ENCODE measurements at regions not wholly inside any gene's neighbourhood (a gene's known extent, or its start where the extent isn't known, plus 50 kb on each side); places are given as distances from the start of the nearest gene placed in this dataset.

DNA sequence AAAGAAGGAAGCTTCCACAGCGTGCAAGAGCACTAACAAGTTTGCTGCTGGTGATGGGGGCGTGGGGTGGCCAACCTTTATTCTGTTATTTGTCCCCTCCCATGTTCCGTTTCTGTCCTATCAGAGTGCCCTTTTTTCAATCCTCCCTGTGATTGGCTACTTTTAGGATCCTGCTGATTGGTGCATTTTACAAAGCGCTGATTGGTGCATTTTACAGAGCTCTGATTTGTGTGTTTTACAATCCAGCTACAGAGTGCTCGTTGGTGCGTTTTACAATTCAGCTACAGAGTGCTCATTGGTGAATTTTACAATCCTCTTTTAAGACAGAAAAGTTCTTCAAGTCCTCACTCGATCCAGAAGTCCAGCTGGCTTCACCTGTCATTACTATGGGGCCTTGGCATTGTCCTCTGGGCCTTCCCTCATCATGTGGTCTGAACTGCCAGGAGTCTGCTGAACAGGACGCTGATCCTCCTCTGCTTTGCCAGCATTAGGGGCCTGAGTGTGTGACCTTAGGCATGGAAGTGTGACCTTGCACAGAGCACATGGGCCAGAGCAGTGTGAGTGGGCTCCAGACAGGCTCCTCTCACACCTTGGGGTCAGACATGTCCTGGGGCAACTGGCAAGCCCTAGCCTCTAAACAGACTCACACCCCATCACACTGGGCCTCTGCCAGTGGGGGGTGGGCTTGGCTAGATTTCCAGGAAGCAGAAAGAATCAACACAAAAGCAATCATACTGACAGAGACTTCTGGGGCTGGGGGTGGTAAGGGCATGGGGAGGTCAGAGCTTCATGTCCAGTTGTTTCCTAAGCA, 167.4 kb downstream of the PTPN20 start:
- DNase-seq = no peak

DNA sequence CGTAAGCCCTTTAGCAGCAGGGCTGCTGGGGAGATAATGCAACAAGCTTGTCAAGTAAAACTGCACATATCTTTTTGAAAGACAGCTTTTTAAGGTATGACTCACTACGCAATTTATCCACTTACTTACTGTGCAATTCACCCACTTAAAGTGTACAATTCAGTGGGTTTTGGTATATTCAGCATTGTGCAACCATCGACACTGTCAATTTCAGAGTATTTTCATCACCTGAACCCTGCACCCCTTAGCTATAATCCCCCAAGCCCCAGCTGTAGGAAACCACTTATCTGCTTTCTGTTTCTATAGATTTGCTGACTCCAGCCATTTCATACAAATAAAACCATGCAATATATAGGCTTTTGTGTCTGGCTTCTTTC, 168.0 kb downstream of the PTPN20 start:
- no peak for DNase-seq

DNA sequence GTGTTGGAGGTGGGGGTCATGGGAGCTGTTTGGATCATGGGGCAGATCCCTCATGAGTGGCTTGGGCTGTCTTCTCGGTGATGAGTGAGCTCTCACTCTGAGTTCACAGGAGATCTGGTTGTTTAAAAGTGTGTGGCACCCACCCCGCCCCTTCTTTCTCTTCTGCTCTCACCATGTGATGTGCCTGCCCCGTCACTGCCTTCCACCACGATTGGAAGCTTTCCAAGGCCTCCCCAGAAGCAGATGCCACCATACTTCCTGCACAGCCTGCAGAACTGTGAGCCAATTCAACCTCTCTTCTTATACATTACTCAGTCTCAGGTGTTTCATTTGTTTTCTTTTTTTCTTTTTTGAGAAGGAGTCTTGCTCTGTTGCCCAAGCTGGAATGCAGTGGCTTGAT, 170.0 kb downstream of the PTPN20 start:
- DNase-seq = no peak

GRCh38 chr10:47082055-47082784, 171.0 kb downstream of the PTPN20 start:
- no peak for DNase-seq

DNA sequence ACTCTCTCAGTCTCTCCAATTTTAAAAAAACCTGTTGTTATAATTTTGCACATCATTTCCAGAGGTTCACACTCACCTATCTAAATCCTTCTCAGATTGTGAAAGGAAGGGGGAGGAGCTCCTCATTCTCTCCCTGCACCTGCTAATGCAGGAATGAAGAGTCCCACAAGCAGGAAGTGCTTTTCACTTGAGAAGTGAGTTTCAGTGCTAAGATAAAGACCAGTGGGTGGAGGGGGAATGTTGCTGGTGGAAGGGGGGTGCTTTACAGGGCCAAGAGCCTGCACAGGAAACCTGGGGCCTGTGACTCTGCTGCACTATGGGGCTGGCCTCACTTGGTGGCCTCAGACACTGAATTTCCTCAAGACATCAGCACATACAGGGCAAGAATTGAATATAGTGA, 176.4 kb downstream of the PTPN20 start:
- no peak for DNase-seq

DNA sequence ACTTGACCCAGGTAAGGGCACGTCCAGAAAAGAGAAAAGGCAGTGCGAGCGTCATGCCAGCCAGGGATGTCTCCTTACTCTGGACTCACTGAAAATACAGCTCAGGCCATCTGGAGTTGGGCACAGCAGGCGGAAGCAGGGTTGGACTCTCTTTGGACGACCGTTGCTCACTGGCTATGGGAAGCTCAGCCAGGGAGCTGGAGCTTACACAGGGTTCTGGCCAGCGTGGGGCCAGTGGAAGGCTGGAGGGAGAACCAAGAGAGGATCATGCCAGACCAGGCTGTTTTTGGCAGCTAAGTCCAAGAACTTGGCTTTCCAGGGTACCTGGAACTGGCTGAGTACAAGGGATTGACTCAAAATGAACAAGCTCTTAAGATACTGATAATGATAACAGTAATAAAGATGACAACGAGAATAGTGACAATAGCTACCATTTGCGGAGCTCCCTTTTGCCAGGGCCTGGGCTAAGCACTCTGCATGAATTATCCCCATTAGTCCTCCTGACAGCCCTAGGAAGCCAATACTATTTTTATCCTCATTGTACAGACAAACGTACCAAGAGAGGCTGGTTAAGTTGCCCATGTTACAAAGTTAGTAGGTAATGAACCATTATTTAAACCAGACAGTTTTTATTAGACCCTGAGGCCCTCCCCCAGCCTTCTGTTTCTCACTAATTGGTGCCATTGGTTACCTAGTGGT, 177.6 kb downstream of the PTPN20 start:
- no peak for DNase-seq

DNA sequence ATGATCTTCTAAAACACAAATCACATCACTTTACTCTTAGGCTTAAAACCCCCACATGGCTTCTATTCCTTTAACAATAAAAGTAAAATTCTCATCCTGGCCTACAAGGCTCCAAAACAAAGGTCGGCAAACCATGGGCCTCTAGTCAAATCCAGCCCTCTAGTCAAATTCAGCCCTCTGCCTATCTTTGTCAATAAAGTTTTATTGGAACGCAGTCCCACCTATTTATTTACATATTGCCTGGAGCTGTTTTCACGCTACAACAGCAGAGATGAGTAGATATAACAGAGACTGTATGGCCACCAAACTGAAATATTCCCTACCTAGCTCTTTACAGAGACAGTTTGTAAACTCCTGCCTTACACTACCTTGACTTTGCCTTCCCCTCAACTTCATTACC, 178.8 kb downstream of the PTPN20 start:
- DNase-seq = no peak

DNA sequence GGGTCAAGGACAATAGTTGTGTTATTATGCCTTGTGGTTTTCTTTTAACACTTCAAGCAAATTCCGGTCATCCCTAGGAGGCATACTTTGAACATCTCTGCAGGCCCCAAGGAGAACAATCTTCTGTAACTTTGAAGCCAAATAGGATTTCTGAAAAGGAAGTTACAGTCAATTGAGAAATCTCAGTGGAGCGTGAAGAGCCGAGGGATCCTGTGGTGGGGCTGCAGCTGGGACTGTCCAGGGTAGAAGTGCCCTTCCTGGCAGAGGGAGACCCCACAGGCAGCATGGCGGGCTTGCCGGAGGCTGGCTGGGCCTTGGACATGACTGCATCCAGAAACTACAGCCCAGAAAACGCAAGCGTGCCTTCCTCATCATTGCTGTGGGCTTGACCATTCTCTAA, 179.7 kb downstream of the PTPN20 start:
- no peak for DNase-seq

DNA sequence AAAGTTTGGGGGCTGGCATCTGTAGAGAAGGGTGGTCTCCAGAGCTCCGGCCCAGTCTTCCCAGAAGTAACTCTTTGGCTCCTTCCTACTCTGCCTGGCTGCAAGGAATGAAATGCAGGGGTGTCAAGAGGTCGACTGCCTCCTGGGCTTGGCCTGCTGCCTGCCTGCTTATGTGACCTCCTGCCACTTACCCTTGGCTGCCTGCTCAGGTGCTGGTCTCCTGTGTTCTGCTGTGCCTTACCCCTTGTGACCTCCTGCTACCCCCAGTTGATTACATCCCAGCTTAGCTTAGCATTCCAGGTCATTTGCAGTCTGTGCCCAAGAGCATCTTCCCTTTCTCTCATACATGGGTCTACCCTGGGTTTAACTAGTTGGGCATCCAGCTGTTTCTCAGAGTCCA, 180.2 kb downstream of the PTPN20 start:
- DNase-seq = no peak

DNA sequence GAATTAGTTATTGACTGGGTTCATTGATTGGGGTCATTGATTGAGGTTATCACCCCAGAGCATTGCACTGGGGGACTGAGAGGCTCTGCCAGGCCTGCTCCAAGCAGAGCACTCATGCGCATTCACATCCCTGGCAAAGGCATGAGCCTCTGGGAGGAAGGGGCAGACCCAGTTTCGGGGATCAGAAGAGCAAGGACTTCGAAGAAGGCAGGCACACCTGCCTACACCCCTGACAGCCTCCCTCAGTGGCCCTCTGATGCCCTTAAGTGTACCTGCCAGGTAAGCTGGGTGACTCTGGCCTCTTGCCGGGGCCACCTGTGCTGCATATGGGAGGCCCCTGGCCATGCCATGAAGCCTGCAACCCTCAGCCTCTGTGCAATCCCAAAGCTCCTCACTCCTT, 181.1 kb downstream of the PTPN20 start:
- no peak for DNase-seq

GRCh38 chr10:47092831-47093230, 181.6 kb downstream of the PTPN20 start:
- no peak for DNase-seq

DNA sequence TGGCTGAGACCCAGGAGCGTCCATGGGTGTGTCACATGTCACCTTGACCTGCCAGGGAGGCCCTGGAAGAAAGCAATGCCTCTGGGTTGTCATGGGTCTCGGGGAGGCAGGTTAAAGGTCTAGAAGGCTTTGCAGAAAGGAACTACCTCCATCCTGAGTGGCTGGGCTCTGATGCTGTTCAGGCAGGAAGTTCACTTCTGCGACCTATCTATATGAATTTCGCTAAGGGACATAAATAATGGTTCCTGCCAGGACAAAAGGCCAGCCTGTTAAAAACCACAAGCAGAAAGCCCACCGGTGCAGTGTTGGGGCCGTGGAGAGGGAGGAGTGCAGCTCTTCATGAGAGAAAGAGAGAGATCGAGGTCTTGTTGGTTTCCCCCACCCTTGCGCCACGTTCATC, 182.9 kb downstream of the PTPN20 start:
- DNase-seq = no peak

- DNase-seq = no peak
Measured at GRCh38 chr10:47094636-47095035, 183.4 kb downstream of the PTPN20 start.

DNA sequence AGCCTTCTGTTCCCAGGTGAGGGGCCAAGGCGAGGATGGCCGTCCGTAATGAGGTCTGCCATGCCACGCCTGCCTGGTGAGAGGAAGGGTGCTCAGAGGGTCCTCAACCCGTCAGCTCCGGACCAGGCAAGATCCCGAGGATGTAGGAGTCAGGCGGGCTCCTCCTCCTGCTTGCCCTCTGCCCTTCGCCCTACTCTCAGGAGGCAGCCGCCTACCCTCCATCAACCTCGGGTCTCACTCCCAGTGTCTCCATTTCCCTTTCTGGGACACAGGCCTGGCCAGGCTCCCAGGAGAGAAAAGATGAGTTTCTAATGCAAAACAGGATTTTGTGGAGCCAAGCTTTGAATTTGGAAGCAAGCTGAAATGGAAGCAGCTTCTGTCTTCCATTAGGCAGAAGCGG, 184.0 kb downstream of the PTPN20 start:
- DNase-seq = no peak

DNA sequence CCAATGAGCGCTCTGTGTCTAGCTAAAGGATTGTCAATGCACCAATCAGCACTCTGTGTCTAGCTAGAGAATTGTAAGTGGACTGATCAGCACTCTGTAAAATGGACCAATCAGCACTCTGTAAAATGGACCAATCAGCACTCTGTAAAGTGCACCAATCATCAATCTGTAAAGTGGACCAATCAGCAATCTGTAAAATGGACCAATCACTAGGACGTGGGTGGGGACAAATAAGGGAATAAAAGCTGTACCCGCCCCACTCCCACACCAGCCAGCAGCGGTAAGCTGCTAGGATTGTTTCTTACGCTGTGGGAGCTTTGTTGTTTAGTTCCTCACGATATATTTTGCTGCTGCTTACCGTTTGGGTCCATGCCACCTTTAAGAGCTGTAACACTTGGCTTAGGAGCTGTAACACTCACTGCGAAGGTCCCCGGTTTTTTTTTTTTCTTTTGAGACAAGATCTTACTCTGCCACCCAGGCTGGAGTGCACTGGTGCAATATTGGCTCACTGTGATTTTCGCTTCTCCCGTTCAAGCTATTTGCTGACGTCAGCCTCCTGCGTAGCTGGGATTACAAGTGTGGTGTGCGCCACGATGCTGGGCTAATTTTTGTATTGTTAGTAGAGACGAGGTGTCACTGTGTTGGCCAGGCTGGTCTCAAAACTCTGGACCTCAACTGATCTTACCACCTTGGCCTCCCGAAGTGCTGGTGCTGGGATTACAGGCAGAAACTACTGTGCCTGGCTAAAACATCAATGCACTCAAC, 184.8 kb downstream of the PTPN20 start:
- DNase-seq = no peak

DNA sequence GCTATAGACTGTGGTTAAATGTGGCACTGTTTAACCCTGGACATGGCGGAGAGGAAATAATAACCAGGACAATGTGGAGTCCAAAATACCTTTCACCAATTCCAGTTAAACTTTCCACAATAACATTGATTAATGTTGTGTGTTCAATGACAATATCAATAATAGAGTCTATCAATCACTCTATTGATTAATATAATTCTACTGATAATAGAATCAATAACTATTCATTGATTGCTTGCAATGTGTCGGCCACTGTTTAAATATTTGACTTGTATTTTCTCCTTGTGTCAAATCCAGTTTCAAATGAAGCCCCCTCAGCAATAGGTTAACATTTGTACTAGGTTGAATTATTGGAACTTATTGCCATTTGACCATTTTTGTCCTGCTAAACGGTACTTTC, 187.0 kb downstream of the PTPN20 start:
- no peak for DNase-seq

GRCh38 chr10:47098964-47099363, 187.7 kb downstream of the PTPN20 start:
- DNase-seq = no peak

DNA sequence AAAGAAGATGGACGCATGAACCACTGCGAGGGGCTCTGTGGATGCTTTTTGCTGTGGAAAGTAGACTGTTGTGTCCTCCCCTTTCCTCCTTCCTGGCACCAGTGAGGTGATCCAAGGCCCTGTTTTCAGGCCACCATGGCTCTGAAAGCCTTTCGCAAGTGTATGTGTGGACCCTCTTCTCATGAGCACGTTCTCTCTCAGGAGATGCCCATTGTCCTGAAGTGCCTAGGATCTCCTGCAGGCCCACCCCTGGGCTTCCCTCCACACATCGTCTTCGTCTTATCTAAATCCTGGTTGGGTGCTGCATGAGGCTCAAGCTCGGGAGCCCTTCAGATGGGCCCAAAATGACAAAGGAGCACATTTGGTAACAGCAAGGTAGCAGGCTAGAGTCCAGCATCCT, 188.2 kb downstream of the PTPN20 start:
- DNase-seq = no peak

- no peak for DNase-seq
Measured at GRCh38 chr10:47101196-47101595, 190.0 kb downstream of the PTPN20 start.

GRCh38 chr10:47101807-47102206, 190.6 kb downstream of the PTPN20 start:
- DNase-seq = no peak

DNA sequence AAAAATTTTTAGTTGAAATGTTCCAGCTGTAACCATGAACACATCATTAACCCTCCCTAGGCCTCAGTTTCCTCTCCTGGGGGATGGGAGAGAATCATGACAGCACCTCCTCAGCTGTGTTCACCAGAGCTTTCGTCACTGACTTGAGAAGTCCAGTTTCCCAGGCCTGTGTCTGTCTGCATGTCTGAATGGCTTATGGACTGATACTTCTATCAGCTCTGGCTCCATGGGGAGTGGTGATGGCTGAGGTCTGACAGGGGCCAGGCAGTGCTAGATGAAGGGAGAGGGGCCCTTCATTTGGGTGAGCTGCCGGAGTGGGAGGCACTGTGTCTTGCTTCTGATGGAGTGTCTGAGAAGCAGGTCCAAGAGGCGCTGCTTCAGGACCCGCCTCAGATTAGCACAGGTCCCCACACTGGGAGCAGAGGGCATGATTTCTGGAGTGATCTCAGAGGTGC, 192.9 kb downstream of the PTPN20 start:
- DNase-seq = no peak

DNA sequence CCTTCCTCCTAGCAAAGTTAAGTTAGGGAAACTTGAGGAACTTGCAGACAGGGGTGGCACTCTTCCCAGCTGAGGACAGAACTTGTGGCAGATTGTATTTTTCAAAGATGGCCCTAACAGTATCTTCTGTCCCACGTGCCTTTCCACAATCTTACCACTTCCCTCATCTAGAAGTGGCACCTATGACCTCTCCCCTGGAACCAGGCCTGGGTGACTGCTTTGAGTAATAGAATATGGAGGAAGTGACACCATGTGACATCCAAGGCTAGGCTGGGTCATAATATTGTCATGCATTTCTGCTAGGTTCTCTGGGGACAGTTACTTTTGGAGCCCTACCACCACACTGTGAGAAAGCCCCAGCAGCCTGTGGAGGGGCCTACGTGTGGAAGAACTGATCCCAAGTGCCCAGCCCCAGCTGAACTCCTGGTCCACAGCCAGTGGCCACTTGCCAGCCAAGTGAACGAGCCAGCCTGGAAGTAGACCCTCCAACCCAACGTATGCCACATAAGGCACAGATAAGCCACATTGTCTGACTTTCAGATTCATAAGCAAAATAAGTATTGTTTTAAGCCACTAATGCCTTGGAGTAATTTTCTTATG, 193.7 kb downstream of the PTPN20 start:
- DNase-seq = no peak

Data from activated T-cell treated with anti-CD3 and anti-CD28 coated beads, Interleukin-2, amount 50 U/mL, for 1 hour (primary cell).